Sigmoid colon (tissue), 6 donors: ENCODE measurements at regions not wholly inside any gene's neighbourhood (a gene's known extent, or its start where the extent isn't known, plus 50 kb on each side); places are given as distances from the start of the nearest gene placed in this dataset.
A peak's percentile ranks its signal among the peaks of the same experiment; 100 is the strongest.

Experiments
- DNase-seq: peaks from one replicate; pipeline ENCODE4 v3.0.0-alpha.2; 2019
- H3K27ac ChIP-seq, 4 donors: fragments of 200-600 bp; sonication (generic); one replicate each; pipeline ENCODE4 v1.5.1; 2016 to 2019; ENCODE audit warnings: mild to moderate bottlenecking in 1 of 4
- H3K27me3 ChIP-seq, 3 donors: fragments of 200-600 bp; sonication (generic); one replicate each; pipeline ENCODE4 v1.5.1; 2019; ENCODE audit warnings: mild to moderate bottlenecking in 1 of 3
- H3K36me3 ChIP-seq, 4 donors: fragments of 200-600 bp; sonication (generic); one replicate each; pipeline ENCODE4 v1.5.1; 2016 to 2019
- H3K4me1 ChIP-seq, 4 donors: fragments of 200-600 bp; sonication (generic); one replicate each; pipeline ENCODE4 v1.5.1; 2017 to 2019
- H3K4me3 ChIP-seq, 4 donors: fragments of 200-600 bp; sonication (generic); one replicate each; pipeline ENCODE4 v1.5.1; 2017 to 2019; ENCODE audit warnings: mild to moderate bottlenecking in 2 of 4, moderate library complexity in 1 of 4
- H3K9me3 ChIP-seq, 4 donors: fragments of 200-600 bp in 3 of 4; sonication (generic) in 3 of 4; one replicate each; pipeline versions ENCODE4 v1.5.1 to v1.6.1; 2013 to 2019
- EP300 ChIP-seq, 4 donors: sonication (generic); formaldehyde crosslinking; IDR thresholded peaks; one replicate each; pipeline ENCODE4 v1.6.1; 2017; ENCODE audit warnings: antibody characterized with exemption in 4 of 4
- POLR2A ChIP-seq, 2 donors: fragments of 450-650 bp; IDR thresholded peaks; one replicate each; pipeline ENCODE4 v1.6.1; 2016; ENCODE audit warnings: antibody characterized with exemption in 2 of 2, mild to moderate bottlenecking in 2 of 2, moderate library complexity in 2 of 2
- POLR2AphosphoS5 ChIP-seq, 4 donors: sonication (generic); formaldehyde crosslinking; IDR thresholded peaks; one replicate each; pipeline ENCODE4 v1.6.1; 2017; ENCODE audit warnings: antibody characterized with exemption in 4 of 4
- WGBS, 2 donors: extraction: QIAGEN DNeasy Blood & Tissue Kit; methylation state at CpG; one replicate each; pipeline ENCODE4 v1.1.7; 2013; 5-methylcytosine and 5-hydroxymethylcytosine counted together
- intact Hi-C: fragments of 100-400 bp; cut with DNase I; formaldehyde crosslinking; loops from one replicate; pipeline ENCODE4 v1.15.1; 2023
- TF ChIP-seq, protein P1 (sequence below), 4 experiments: fragments of 450-650 bp in 3 of 4; fragments of 200-600 bp in 1 of 4; IDR thresholded peaks; one replicate each; pipeline ENCODE4 v1.5.1; 2016 to 2019; ENCODE audit warnings: antibody characterized with exemption in 4 of 4, mild to moderate bottlenecking in 3 of 4, moderate library complexity in 2 of 4
- donor health status: healthy with polysubstance abuse.
- donor health status: healthy.

DNA sequence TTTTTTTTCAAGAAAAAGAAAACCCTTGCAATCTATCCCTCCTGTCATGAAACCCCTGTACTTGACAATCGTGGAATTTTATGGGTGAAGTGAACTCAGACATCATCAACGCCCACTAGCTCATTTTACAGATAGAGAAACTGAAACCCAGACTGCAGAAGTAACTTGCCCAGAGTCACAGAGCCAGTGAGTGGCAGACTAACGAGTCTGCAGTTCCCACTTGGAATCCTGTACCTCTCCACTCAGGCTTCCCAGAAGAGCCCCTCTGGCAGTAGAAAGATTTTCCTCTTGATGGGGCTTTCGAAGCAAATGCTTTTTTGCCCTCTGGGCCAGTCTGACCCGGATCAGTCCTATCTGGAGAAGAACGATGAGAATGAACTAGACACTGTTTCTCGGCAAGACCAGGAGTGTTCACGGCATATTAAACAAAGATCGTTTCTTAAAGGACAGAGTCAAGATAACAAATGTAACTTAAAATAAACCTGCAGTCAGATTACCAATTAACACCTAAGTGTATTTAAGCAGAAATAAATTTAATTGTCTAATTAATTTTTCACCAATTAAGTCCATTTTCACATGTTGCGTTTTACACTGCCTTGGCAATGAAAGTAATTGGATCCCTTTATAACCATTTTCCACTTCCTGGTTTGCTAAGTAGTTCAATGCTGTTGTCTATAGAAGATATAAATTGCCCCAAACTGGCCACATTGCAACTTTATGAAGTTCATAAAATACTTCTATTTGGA lies 61.3 kb upstream of the CREB3L1 start:
- no peak for DNase-seq
- no peaks in the 10 kb centered on the region for H3K4me1 ChIP-seq
- 29 to 51% methylated on average over 10 of the region's 10 CpGs for WGBS, 2 donors
- intact Hi-C loops = no loop called here
- no peaks in the 10 kb centered on the region for H3K9me3 ChIP-seq
- no peak overlapping the region for H3K27ac ChIP-seq
- peak overlapping the region in 3 of 4 donors; percentile 20 to 32 (median 31) for H3K4me3 ChIP-seq
- no peaks in the 10 kb centered on the region for H3K27me3 ChIP-seq
- TF ChIP-seq POLR2AphosphoS5 (IDR thresholded peaks at IDR 0.05) (no peak), EP300 (IDR thresholded peaks at IDR 0.05) (no peak), POLR2A (IDR thresholded peaks at IDR 0.05) (no peak)
- TF ChIP-seq, protein P1, sequence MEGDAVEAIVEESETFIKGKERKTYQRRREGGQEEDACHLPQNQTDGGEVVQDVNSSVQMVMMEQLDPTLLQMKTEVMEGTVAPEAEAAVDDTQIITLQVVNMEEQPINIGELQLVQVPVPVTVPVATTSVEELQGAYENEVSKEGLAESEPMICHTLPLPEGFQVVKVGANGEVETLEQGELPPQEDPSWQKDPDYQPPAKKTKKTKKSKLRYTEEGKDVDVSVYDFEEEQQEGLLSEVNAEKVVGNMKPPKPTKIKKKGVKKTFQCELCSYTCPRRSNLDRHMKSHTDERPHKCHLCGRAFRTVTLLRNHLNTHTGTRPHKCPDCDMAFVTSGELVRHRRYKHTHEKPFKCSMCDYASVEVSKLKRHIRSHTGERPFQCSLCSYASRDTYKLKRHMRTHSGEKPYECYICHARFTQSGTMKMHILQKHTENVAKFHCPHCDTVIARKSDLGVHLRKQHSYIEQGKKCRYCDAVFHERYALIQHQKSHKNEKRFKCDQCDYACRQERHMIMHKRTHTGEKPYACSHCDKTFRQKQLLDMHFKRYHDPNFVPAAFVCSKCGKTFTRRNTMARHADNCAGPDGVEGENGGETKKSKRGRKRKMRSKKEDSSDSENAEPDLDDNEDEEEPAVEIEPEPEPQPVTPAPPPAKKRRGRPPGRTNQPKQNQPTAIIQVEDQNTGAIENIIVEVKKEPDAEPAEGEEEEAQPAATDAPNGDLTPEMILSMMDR (IDR thresholded peaks at IDR 0.05) = no peak
- no peaks in the 10 kb centered on the region for H3K36me3 ChIP-seq

GRCh38 chr11:46215208-46215931 lies 62.1 kb upstream of the CREB3L1 start:
- Histone ChIP-seq H3K27me3 (no peaks in the 10 kb centered on the region), H3K36me3 (no peaks in the 10 kb centered on the region), H3K4me1 (no peaks in the 10 kb centered on the region), H3K27ac (no peak overlapping the region), H3K4me3 (no peak overlapping the region), H3K9me3 (no peaks in the 10 kb centered on the region)
- DNase-seq = no peak
- intact Hi-C loops = no loop called here
- TF ChIP-seq POLR2A (IDR thresholded peaks at IDR 0.05) (no peak), EP300 (IDR thresholded peaks at IDR 0.05) (no peak), POLR2AphosphoS5 (IDR thresholded peaks at IDR 0.05) (no peak)
- TF ChIP-seq, protein P1 (IDR thresholded peaks at IDR 0.05) = no peak
- 93 to 94% methylated on average over 10 of the region's 10 CpGs for WGBS, 2 donors

GRCh38 chr11:46212720-46213119 lies 64.7 kb upstream of the CREB3L1 start:
- Histone ChIP-seq H3K36me3 (no peaks in the 10 kb centered on the region), H3K4me1 (no peaks in the 10 kb centered on the region), H3K9me3 (no peaks in the 10 kb centered on the region), H3K27me3 (no peaks in the 10 kb centered on the region), H3K27ac (no peak overlapping the region), H3K4me3 (no peak overlapping the region)
- DNase-seq = no peak
- WGBS, 2 donors = 40 to 66% methylated on average over 3 of the region's 3 CpGs
- intact Hi-C loops = no loop called here
- TF ChIP-seq, protein P1 (IDR thresholded peaks at IDR 0.05) = no peak
- TF ChIP-seq POLR2AphosphoS5 (IDR thresholded peaks at IDR 0.05) = no peak
- TF ChIP-seq POLR2A (IDR thresholded peaks at IDR 0.05) = no peak

GRCh38 chr11:46210856-46211255 lies 66.6 kb upstream of the CREB3L1 start:
- Histone ChIP-seq H3K27ac (no peak overlapping the region), H3K4me3 (no peak overlapping the region), H3K4me1 (no peaks in the 10 kb centered on the region), H3K27me3 (no peaks in the 10 kb centered on the region), H3K36me3 (no peaks in the 10 kb centered on the region), H3K9me3 (no peaks in the 10 kb centered on the region)
- WGBS, 2 donors = 91 to 94% methylated on average over 3 of the region's 3 CpGs
- no peak for DNase-seq
- TF ChIP-seq POLR2AphosphoS5 (IDR thresholded peaks at IDR 0.05) (no peak), POLR2A (IDR thresholded peaks at IDR 0.05) (no peak), EP300 (IDR thresholded peaks at IDR 0.05) (no peak)
- TF ChIP-seq, protein P1 (IDR thresholded peaks at IDR 0.05) = no peak
- intact Hi-C loops = no loop called here
